Naive B cell (primary cell): ENCODE measurements at regions not wholly inside any gene's neighbourhood (a gene's known extent, or its start where the extent isn't known, plus 50 kb on each side); places are given as distances from the start of the nearest gene placed in this dataset.
A peak's percentile ranks its signal among the peaks of the same experiment; 100 is the strongest.

Experiments used
- ATAC-seq, 2 donors: fragments of 150-1000 bp; cut with Tn5 transposase; 2 replicates each; pipeline ENCODE4 v1.10.0; 2021; ENCODE audit warnings: low read depth in 2 of 2, mild to moderate bottlenecking in 2 of 2, moderate library complexity in 2 of 2
- DNase-seq: peaks from one replicate; pipeline ENCODE4 v3.0.0; 2022
- H3K27ac Mint-ChIP-seq, 6 donors: one replicate each; pipeline ENCODE4 v1.8.0; 2020 to 2022; ENCODE audit warnings: mild to moderate bottlenecking in 6 of 6, mixed read lengths in 6 of 6, moderate library complexity in 5 of 6, inconsistent platforms in 2 of 6
- H3K27me3 Mint-ChIP-seq, 3 donors: one replicate each; pipeline ENCODE4 v1.8.0; 2021 to 2022; ENCODE audit warnings: mixed read lengths in 3 of 3, mild to moderate bottlenecking in 1 of 3
- H3K36me3 Mint-ChIP-seq, 2 donors: one replicate each; pipeline ENCODE4 v1.8.0; 2020 to 2022; ENCODE audit warnings: mixed read lengths in 2 of 2, inconsistent platforms in 1 of 2, mild to moderate bottlenecking in 1 of 2
- H3K4me1 Mint-ChIP-seq, 3 donors: one replicate each; pipeline ENCODE4 v1.8.0; 2020 to 2022; ENCODE audit warnings: mixed read lengths in 3 of 3, inconsistent platforms in 1 of 3, mild to moderate bottlenecking in 1 of 3, moderate library complexity in 1 of 3
- H3K4me3 Mint-ChIP-seq, 8 donors: one replicate each; pipeline ENCODE4 v1.8.0; 2020 to 2022; ENCODE audit warnings: mild to moderate bottlenecking in 8 of 8, mixed read lengths in 8 of 8, moderate library complexity in 8 of 8, inconsistent platforms in 2 of 8
- H3K9me3 Mint-ChIP-seq, 7 donors: one replicate each; pipeline ENCODE4 v1.8.0; 2020 to 2022; ENCODE audit warnings: mixed read lengths in 7 of 7, mild to moderate bottlenecking in 5 of 7, inconsistent platforms in 2 of 7, moderate library complexity in 1 of 7

DNA sequence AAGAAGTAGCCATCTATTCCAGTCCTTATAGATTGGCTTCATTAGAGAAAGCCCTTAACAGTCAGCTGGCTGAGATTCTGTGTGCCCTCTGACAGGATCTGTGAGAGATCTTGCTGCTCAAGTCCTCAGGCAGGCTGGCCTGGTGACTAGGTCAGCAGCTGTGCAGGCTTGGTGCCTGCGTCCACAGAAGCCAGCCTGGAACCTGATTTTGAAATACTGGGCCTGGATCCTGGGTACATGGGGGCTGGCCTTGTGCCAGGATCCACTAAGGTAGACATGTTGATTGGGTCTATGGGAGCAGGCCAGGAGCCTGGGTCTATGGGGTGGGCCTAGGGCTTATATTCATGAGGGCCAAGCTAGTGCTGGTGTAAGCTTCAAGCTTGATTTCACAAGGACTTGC is 381.8 kb upstream of the MARCKS start:
- Mint-ChIP-seq H3K4me3 (peak overlapping the region in 1 of 8 donors; percentile 22), H3K4me1 (no peaks in the 10 kb centered on the region), H3K9me3 (peaks cover 0 to 15% (median 6%) of the 10 kb centered on the region in 7 donors), H3K27ac (peak overlapping the region in 1 of 6 donors; percentile 66), H3K36me3 (peaks cover 0 to 4% of the 10 kb centered on the region in 2 donors), H3K27me3 (no peaks in the 10 kb centered on the region)
- ATAC-seq (no peak), DNase-seq (no peak)

DNA sequence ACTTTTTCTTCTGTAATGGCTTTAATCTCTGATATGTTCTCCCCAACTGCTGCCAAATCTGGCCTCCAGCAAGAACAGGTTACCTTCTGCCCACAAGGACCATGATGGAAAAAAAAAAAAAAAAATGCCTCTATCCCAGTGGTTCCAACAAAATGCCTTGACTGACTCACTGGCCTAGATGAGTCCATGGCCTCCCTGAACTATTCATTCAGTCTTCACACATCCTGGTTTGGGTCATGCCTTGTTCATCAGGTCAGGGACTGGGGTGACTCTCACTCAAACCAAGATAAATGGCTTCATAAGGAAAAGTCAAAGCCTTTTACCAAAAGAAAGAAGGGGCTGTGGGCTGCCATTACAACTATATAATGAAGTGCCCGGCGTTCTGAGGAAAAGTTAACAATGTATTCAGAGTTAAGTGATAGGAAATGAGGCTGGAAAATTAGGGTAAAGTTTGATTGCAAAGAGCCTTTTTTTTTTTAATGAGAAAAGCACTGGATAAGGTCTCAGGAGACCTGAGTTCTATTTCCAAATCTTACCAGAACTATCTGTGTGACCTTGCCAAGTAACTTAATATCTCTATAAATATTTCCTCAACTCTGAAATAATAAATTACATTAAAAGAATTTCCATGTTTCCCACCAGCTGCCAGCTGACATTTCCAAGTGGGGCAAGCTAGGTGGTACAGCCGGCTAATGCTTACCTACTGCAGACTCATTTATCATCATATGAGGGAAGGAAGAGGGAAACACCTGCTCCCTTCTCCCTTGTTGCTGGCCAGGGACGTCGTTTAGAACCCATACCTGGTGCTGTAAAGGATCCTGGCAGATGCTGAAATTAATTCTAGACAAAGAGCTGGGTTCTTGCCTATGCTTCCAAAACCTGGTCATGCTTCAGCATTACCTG is 380.0 kb upstream of the MARCKS start:
- Mint-ChIP-seq H3K9me3 (peaks cover 0 to 15% (median 5%) of the 10 kb centered on the region in 7 donors), H3K27me3 (no peaks in the 10 kb centered on the region), H3K27ac (no peak overlapping the region), H3K4me1 (no peaks in the 10 kb centered on the region), H3K36me3 (peaks cover 0 to 4% of the 10 kb centered on the region in 2 donors), H3K4me3 (no peak overlapping the region)
- ATAC-seq = no peak
- no peak for DNase-seq

DNA sequence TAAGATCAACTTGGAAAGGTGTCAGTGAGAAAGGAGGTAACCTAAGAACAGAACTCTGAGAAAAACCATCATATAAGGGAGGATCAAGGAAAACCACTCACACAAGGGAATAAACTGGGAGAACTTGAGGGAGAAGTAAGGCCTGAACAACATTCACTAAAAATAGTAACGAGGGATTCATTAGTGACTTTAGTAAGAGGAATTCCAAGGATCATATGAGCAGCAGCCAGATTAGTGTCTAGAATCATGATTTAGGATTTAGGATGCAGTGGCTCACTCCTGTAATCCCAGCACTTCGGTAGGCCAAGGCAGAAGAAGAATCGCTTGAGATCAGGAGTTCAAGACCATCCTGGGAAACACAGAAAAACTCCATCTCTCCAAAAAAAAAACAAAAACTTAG is 376.5 kb upstream of the MARCKS start:
- Mint-ChIP-seq H3K4me1 (no peaks in the 10 kb centered on the region), H3K9me3 (no peaks in the 10 kb centered on the region), H3K27ac (no peak overlapping the region), H3K4me3 (no peak overlapping the region), H3K27me3 (no peaks in the 10 kb centered on the region), H3K36me3 (peaks cover 0 to 4% of the 10 kb centered on the region in 2 donors)
- ATAC-seq (no peak), DNase-seq (no peak)

DNA sequence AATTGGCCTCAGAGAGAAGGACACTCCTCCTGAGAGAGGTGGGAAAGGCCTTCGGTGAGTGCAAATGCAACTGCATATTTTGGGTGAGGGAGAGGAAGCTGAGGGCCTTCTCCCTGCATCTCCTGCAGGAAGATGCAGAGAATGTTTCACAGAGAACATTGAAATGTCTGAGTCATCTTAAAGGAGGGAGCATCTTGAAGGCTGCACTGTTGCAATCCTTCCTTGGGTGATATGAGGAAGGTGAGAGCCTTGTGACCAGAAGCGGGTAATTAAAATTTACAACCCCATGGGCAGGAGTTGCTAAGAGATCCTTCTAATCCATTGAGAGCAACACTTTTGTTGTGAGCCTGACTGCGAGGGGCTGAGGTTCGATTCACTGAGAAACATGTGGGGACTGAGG is 375.7 kb upstream of the MARCKS start:
- no peak overlapping the region for H3K27ac Mint-ChIP-seq
- no peaks in the 10 kb centered on the region for H3K4me1 Mint-ChIP-seq
- DNase-seq (no peak), ATAC-seq (no peak)
- peaks cover 0 to under 1% of the 10 kb centered on the region in 2 donors for H3K36me3 Mint-ChIP-seq
- no peaks in the 10 kb centered on the region for H3K27me3 Mint-ChIP-seq
- no peak overlapping the region for H3K4me3 Mint-ChIP-seq
- H3K9me3 Mint-ChIP-seq = no peaks in the 10 kb centered on the region

DNA sequence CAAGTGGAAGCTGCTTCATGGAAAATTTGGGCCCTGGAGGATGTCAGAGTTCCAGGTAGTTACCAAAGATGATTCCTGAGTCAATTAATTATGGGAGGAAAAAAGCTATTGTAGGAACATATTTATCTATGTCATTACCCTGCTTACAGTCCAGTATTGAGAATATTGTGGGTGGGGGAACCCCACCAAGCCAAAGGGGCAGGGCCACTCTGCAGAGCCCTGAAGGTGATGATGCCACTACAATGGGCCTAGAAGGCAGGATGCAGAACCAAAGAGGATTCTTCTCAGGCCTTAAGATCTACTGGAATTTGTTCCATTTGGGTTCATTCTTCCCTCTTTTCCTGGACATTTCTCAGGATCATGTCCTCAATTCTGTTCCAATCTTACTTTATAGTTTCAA is 375.2 kb upstream of the MARCKS start:
- no peak for ATAC-seq
- no peak overlapping the region for H3K27ac Mint-ChIP-seq
- no peak overlapping the region for H3K4me3 Mint-ChIP-seq
- H3K4me1 Mint-ChIP-seq = no peaks in the 10 kb centered on the region
- no peak for DNase-seq
- H3K27me3 Mint-ChIP-seq = no peaks in the 10 kb centered on the region
- H3K9me3 Mint-ChIP-seq = no peaks in the 10 kb centered on the region
- H3K36me3 Mint-ChIP-seq = no peaks in the 10 kb centered on the region

DNA sequence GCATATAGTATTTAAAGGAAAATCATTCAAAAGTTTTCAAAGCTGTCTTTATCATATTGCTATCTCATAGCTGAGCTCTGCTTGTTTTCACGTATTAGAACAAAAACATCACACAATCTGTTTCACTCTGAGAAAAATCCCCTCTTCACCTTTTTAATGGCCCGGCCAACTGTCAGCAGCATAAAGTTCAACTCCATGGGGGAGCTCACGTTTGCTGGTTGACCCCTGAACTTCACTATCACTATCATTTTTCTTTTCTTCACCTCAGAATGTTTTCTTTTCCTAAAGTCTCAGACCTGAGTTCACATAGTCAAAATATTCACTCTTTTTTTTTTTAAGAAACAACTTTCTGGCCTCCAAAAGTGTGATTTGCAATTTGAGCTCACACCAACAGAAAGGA is 374.4 kb upstream of the MARCKS start:
- ATAC-seq (no peak), DNase-seq (no peak)
- Mint-ChIP-seq H3K27ac (no peak overlapping the region), H3K36me3 (no peaks in the 10 kb centered on the region), H3K4me1 (no peaks in the 10 kb centered on the region), H3K27me3 (no peaks in the 10 kb centered on the region), H3K9me3 (no peaks in the 10 kb centered on the region), H3K4me3 (no peak overlapping the region)

DNA sequence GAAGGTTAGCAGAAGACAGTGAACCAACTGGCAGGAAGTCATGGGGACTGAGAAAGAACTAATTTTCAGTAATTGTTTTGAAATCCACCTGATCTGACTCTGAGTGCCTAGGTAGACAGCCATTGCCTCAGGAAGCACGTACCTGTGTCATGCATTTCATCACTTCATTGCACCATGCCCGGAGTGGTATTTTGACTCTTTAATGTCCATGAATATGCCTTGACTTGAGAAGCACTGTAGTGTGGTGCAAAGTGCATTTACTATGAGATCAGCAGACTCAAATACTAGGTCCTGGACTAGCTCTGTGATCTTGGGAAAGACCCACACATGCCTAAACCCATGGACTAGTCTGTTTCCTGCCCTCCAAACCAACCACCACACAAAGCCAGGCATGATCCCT is 370.9 kb upstream of the MARCKS start:
- no peak overlapping the region for H3K4me3 Mint-ChIP-seq
- no peaks in the 10 kb centered on the region for H3K4me1 Mint-ChIP-seq
- no peaks in the 10 kb centered on the region for H3K36me3 Mint-ChIP-seq
- H3K27me3 Mint-ChIP-seq = no peaks in the 10 kb centered on the region
- H3K9me3 Mint-ChIP-seq = no peaks in the 10 kb centered on the region
- ATAC-seq = no peak
- no peak overlapping the region for H3K27ac Mint-ChIP-seq
- DNase-seq = no peak

DNA sequence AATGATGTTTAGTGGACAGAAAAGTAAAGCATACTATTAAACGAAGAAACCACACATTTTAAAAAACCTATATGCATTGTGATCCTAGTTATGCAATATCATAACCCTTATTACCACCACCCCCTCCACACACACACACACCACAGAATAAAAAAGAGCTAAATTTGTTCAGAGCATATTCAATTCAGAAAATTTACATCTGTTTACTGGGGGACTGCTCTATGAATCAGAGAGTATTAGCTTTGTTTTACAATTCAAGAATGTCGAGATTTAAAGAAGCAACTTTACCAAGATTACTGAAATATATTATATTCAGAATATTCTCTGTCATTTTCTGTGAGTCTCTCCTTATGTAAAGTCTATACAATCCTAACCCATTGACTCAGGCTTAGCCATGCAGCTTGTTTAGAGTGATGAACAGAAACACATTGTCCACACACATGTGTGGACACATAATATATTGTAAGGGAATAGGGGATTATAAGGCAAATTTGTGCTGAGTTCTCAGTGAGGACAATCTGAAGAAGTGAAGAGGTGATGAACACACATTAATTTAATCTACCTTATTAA is 369.6 kb upstream of the MARCKS start:
- no peak for ATAC-seq
- no peaks in the 10 kb centered on the region for H3K36me3 Mint-ChIP-seq
- DNase-seq = no peak
- no peak overlapping the region for H3K4me3 Mint-ChIP-seq
- no peaks in the 10 kb centered on the region for H3K9me3 Mint-ChIP-seq
- H3K27ac Mint-ChIP-seq = no peak overlapping the region
- no peaks in the 10 kb centered on the region for H3K27me3 Mint-ChIP-seq
- H3K4me1 Mint-ChIP-seq = no peaks in the 10 kb centered on the region

DNA sequence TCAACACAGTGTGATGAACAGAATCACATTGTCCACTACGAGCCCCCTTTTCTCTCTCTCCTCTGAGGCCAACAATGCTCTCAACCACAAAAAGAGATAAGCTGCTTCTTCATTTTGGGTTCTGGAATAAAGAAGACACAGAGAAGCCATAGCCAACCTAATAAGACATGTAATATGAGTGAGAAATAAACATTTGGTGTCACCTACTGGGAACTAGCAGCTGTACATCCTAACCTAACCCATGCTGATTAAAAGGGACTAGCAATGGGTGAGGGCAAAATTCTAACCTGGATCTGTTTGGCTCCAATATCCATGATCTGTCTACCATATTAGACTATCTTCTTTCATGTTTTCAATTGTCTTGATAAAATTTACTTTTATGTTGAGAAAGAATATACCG is 369.1 kb upstream of the MARCKS start:
- no peak overlapping the region for H3K27ac Mint-ChIP-seq
- no peak for ATAC-seq
- DNase-seq = no peak
- no peak overlapping the region for H3K4me3 Mint-ChIP-seq
- no peaks in the 10 kb centered on the region for H3K9me3 Mint-ChIP-seq
- H3K36me3 Mint-ChIP-seq = no peaks in the 10 kb centered on the region
- H3K4me1 Mint-ChIP-seq = no peaks in the 10 kb centered on the region
- H3K27me3 Mint-ChIP-seq = no peaks in the 10 kb centered on the region

DNA sequence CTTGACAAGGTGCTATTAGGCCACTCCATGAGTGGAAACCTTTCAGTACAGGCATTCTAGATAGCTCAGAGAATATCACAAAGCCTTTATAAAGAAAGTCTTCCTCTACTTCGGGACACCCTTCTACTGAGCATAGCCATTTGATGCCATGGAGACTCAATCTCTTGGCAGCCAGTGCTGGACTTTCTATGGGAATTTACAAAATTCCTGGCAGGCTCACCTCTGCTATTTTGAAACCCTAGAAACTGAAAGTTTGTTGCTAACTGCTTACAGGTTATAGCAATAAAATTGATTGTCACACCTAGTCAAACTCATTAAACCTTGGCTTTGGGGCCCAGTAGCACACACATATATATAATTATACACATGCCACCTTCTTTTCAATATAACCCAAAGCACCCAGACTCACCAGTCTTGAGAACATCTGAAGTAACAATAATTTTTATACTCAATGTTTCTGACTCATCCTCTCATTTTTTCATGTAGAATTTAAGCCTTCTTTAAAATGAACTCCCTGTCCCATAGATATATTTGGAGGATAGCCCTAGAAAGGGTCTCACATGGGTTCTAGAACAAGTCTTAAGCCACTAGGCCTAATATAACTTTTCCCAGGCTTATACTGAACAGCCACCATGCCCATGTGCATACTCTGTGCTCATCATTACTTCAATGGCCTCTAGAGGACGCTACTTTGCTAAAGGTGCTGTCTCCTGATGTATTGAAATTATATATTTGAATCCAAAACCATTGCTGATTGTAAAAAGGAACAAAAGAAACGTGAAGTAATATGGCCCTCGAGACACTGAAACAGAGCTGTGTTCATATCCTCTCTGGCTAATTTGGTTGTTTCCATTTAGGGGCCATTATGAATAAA is 368.1 kb upstream of the MARCKS start:
- H3K9me3 Mint-ChIP-seq = no peaks in the 10 kb centered on the region
- H3K36me3 Mint-ChIP-seq = no peaks in the 10 kb centered on the region
- H3K27me3 Mint-ChIP-seq = no peaks in the 10 kb centered on the region
- H3K4me3 Mint-ChIP-seq = no peak overlapping the region
- no peak overlapping the region for H3K27ac Mint-ChIP-seq
- no peak for ATAC-seq
- DNase-seq = no peak
- no peaks in the 10 kb centered on the region for H3K4me1 Mint-ChIP-seq

DNA sequence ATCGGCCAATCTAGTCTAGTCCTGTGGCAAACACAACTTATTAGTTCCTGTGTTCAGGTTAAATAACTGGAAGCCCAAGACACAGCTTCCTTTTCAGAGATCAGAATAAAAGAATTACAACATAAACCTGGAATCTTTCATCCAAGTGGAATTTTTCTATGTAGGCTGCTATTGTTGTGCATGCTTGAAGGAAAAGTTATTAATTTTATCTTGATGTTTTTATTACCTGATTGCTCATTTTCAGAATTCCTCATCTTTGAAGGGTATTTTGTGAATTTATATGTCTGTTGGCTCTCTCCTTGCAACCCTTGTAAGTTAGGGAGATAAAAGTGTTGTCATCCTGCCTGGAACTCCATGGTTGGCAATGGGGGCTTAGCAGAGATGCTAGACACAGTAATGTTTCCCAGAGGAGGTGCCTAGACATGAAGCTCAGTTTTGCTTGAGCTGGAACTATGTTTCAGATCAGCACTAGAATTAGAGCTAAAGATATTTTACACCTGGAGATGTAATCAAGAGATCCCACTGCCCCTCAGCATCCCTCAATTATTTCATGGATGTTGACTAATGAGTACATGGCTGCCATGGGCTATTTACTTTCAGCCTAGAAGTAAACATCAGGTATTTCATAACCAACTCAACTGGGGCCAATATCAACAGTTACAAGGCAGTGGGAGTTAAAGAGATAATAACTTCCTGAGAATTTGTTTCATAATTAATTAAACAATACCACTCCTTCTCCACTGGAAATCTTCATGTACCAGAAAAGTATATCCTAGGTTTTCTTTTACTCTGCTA is 367.0 kb upstream of the MARCKS start:
- no peak overlapping the region for H3K27ac Mint-ChIP-seq
- ATAC-seq (no peak), DNase-seq (no peak)
- H3K36me3 Mint-ChIP-seq = no peaks in the 10 kb centered on the region
- no peak overlapping the region for H3K4me3 Mint-ChIP-seq
- H3K9me3 Mint-ChIP-seq = no peaks in the 10 kb centered on the region
- H3K4me1 Mint-ChIP-seq = no peaks in the 10 kb centered on the region
- H3K27me3 Mint-ChIP-seq = no peaks in the 10 kb centered on the region

DNA sequence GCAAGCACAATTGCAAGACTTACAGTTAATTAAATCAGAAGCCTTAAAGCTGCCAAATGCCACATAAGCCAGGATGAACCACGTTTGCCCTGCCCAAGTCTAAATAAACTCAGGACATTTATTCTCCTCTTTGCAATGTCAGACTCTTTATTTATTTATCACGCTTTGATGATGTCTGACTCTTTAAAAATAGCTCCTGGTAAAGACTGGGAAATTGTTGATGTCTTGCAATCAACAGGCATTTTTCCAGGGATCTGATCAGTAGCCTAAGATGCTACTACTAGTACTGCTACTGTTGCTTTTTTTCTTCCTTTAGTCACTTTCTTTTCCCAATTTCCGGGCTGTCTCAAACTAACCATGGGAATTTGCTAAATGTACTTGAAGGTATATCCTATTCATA is 365.8 kb upstream of the MARCKS start:
- no peak for ATAC-seq
- Mint-ChIP-seq H3K4me1 (no peaks in the 10 kb centered on the region), H3K4me3 (no peak overlapping the region), H3K27me3 (no peaks in the 10 kb centered on the region), H3K9me3 (no peaks in the 10 kb centered on the region), H3K27ac (no peak overlapping the region), H3K36me3 (no peaks in the 10 kb centered on the region)
- DNase-seq = no peak

DNA sequence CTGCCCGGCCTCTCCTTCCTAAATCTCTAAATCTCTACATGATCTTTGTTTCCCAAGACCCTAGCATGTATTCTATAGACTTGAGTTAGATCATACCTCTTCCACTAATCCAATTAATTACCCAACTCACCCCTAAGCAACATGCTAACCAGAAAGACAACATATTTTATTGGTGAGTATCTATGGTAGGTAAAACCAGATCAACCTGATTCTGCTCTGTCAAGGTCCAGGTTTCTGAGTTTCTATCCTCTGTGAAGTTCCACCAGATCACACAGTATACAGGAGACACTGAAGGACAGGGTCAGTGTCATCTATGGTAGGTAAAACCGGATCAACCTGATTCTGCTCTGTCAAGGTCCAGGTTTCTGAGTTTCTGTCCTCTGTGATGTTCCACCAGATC is 363.2 kb upstream of the MARCKS start:
- ATAC-seq = no peak
- Mint-ChIP-seq H3K4me3 (no peak overlapping the region), H3K36me3 (no peaks in the 10 kb centered on the region), H3K27me3 (peaks cover 0 to 5% (median 0%) of the 10 kb centered on the region in 3 donors), H3K4me1 (no peaks in the 10 kb centered on the region), H3K9me3 (peaks cover 0 to 2% (median 0%) of the 10 kb centered on the region in 7 donors), H3K27ac (no peak overlapping the region)
- no peak for DNase-seq
